GM12864 (cell line): ENCODE measurements at regions not wholly inside any gene's neighbourhood (a gene's known extent, or its start where the extent isn't known, plus 50 kb on each side); places are given as distances from the start of the nearest gene placed in this dataset.
"Not testable (repeated sequence)": the region's sequence is repeated elsewhere in the genome, so short reads cannot be mapped to it uniquely, and the experiment has no call there.

Experiments
- DNase-seq: peaks from one replicate; pipeline ENCODE4 v3.0.0-alpha.2; 2011; ENCODE audit warnings: low read depth
- H3K4me3 ChIP-seq: 2 replicates; pipeline ENCODE4 v1.5.1; 2011; ENCODE audit warnings: mild to moderate bottlenecking, low read depth, low read length, control low read depth
- CTCF ChIP-seq: IDR thresholded peaks from 2 replicates; pipeline ENCODE4 v1.5.1; 2011; ENCODE audit warnings: low read depth, mild to moderate bottlenecking, moderate library complexity, low read length, control low read depth, inconsistent platforms; ENCODE audit errors: missing control alignments

DNA sequence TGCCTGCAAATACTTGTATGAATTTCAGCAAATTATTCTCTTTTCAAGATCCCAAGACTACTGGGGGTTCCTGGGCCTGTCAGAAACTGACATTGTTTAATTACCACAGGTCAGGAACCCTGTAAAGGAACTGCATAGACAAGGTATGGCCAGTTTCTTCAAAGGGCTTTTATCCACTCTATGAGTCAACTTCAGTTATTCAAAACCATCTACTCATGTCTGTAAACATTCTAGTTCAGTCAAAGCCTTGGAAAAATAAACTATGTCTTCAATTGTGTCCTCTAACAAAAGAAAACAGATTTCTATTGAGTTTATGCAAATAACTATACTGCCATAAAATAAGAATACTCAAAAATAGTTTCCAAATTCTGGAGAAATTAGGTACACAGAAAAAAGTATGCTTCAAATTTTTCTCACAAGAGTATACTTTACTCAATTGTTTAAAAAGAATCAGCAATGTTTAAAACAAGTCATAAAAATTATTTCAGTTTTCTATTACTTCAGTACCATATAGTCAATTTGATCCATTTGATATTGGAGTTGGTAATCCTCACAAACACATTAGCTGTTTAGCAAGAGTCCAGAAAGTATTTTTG, 486.4 kb upstream of the PCDH20 start:
- no peak for TF ChIP-seq CTCF
- no peak overlapping the region for H3K4me3 ChIP-seq
- no peak for DNase-seq

DNA sequence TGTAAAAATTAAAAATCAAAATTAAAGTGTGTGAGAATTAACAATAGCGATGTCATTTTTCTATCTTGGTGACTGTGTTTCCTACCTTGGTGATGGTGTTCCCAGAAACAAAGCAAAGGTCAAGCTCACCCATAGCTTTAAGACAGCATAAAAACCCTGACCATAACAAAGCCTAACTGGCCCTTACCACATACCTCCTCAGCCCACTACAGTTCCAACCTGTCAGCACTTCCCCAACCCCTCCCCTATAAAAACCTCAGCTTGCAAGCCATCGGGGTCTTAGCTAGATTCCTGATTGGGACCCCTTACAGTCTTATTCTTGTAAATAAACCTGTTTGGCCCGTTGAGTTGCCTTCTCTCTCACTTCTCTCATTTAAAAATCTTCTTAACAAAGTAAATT, 484.4 kb upstream of the PCDH20 start:
- DNase-seq: no peak
- no peak overlapping the region for H3K4me3 ChIP-seq
- TF ChIP-seq CTCF: no peak

DNA sequence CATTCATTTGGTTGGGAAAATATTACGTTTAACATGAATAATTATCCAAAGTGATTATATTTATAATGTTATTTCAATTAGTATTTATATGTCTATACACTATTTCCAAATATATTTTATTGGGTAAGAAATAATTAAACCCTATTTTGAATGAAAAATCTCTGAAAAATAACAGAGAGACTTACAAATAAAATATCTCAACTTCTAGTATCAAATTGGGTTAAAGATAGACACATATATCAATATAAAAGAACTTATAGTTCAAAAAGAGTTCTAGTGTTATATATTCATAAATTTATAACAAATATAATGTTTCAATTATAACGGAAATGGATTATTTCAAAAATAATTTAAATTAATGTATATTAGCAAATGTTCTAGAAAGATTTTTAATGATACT, 482.6 kb upstream of the PCDH20 start:
- no peak for TF ChIP-seq CTCF
- H3K4me3 ChIP-seq: no peak overlapping the region
- DNase-seq: no peak

DNA sequence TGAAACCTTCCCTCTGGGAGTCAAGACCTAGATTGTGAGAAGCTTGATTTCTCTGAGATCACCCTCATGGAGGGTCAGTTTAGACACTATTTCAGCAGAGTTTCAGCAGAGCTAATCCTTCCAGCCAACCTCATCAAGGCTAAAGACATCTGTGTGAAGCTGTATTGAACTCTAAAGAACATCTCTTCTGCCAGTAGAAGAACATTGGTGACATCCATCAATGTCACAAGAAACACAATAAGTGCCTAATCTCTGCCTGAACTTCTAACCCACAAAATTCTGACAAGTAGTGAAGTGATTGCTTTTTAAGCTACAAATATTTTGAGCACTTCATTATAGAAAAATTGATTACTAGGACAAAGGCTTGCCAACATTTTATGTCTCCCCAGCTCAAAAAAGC, 475.8 kb upstream of the PCDH20 start:
- TF ChIP-seq CTCF: no peak
- no peak for DNase-seq
- H3K4me3 ChIP-seq: no peak overlapping the region

DNA sequence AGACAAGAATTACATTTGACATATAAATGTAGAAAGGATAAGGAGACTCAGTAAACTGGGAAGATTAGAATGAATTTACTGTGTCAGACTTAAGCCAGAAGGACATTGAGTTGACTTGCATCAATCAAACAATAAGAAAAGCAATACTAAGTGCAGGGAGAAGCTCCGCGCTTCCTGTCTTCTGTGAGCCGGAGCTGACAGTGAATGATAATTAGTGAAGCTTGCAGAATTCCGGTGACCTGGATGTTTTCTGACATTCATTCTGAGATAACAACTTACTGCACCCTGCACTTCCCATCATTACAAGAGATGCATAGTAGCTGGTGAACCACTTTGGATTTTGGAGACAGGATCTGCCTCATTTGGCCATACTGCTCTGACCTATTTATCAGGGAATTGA, 469.2 kb upstream of the PCDH20 start:
- H3K4me3 ChIP-seq: no peak overlapping the region
- DNase-seq: no peak
- TF ChIP-seq CTCF: no peak

- H3K4me3 ChIP-seq: no peak overlapping the region
- TF ChIP-seq CTCF: peak; percentile 55
- DNase-seq: no peak
These were observed 465.1 kb upstream of the PCDH20 start for GRCh38 chr13:61880578-61881283.

DNA sequence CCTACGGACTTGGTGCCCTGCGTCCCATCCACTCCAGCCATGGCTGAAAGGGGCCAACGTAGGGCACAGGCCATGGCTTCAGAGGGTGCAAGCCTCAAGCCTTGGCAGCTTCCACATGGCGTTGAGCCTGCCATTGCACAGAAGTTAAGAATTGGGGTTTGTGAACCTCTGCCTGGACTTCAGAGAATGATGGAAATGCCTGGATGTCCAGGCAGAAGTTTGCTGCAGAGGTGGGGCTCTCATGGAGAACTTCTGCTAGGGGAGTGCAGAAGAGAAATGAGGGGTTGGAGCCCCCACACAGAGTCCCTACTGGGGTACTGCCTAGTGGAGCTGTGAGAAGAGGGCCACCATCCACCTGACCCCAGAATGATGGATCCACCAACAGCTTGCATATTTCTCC, 462.9 kb upstream of the PCDH20 start:
- not testable (repeated sequence) for DNase-seq, H3K4me3 ChIP-seq
